Right hindlimb (tissue), 1 donor: ENCODE measurements at regions not wholly inside any gene's neighbourhood (a gene's known extent, or its start where the extent isn't known, plus 50 kb on each side); places are given as distances from the start of the nearest gene placed in this dataset.

ENCODE experiments used
- DNase-seq: peaks from one replicate; pipeline ENCODE4 v3.0.0-alpha.2; 2018

- peak; percentile 34 for DNase-seq
Observed at GRCh38 chr3:59644479-59645402, 594.9 kb upstream of the CFAP20DC start.

- DNase-seq, result peak; percentile 55
Observed at GRCh38 chr3:59641169-59641899, 591.5 kb upstream of the CFAP20DC start.

- DNase-seq, result peak; percentile 55
Observed at GRCh38 chr3:59632760-59633573, 583.1 kb upstream of the CFAP20DC start.

- DNase-seq, result no peak
Observed at GRCh38 chr3:59631482-59631881, 581.7 kb upstream of the CFAP20DC start.

- DNase-seq, result no peak
Observed at GRCh38 chr3:59621037-59621436, 571.2 kb upstream of the CFAP20DC start.

GRCh38 chr3:59620325-59620724, 570.5 kb upstream of the CFAP20DC start:
- DNase-seq, result no peak

- no peak for DNase-seq
Observed at GRCh38 chr3:59612444-59612715, 562.6 kb upstream of the CFAP20DC start.

GRCh38 chr3:59611649-59612443, 562.0 kb upstream of the CFAP20DC start:
- no peak for DNase-seq

GRCh38 chr3:59609657-59610348, 560.0 kb upstream of the CFAP20DC start:
- DNase-seq, result peak; percentile 40

GRCh38 chr3:59608356-59608755, 558.5 kb upstream of the CFAP20DC start:
- no peak for DNase-seq

GRCh38 chr3:59607656-59608055, 557.8 kb upstream of the CFAP20DC start:
- no peak for DNase-seq

- DNase-seq, result no peak
Observed at GRCh38 chr3:59606638-59607266, 556.9 kb upstream of the CFAP20DC start.

- DNase-seq, result no peak
Observed at GRCh38 chr3:59605944-59606534, 556.2 kb upstream of the CFAP20DC start.

- no peak for DNase-seq
Observed at GRCh38 chr3:59605318-59605717, 555.5 kb upstream of the CFAP20DC start.

- no peak for DNase-seq
Observed at GRCh38 chr3:59601486-59601885, 551.7 kb upstream of the CFAP20DC start.

GRCh38 chr3:59600631-59601030, 550.8 kb upstream of the CFAP20DC start:
- no peak for DNase-seq

GRCh38 chr3:59596741-59597140, 546.9 kb upstream of the CFAP20DC start:
- no peak for DNase-seq

GRCh38 chr3:59595830-59596229, 546.0 kb upstream of the CFAP20DC start:
- no peak for DNase-seq

- no peak for DNase-seq
Observed at GRCh38 chr3:59593380-59593779, 543.6 kb upstream of the CFAP20DC start.

GRCh38 chr3:59580996-59581395, 531.2 kb upstream of the CFAP20DC start:
- no peak for DNase-seq

- no peak for DNase-seq
Observed at GRCh38 chr3:59580499-59580898, 530.7 kb upstream of the CFAP20DC start.
